ENCODE measurements at regions not wholly inside any gene's neighbourhood (a gene's known extent, or its start where the extent isn't known, plus 50 kb on each side); places are given as distances from the start of the nearest gene placed in this dataset.
A peak's percentile ranks its signal among the peaks of the same experiment; 100 is the strongest.

DNA sequence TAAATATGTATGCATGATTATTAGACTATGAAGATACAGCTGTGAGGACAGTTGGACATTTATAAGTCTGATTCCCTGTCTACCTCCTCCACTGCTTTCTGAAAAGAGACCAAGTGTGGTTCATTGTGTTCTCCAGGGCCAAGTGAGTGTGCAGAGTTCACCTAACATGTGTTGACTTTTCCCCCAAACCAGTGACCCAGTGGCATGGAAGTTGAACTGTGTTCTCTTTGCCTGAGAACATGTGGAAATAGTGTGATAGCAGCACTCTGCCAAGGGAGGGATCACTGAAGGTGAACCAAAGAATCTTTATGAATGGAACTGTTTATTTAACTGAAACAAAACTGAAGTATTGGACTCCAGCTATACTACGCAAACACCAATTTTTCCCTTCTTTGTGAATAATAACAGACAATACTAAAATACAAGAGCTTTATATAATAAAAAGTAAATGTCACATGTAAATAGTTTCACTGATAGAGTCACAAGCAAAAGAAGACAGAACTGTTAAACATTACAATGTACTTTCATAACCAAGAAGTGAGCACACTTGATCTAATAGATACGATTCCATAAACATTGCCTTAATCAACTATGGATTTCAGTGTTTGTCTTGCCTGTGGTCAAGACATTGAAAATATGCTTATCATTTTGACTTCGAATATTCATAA lies 200.3 kb upstream of the FUT9 start (continued):
- TF ChIP-seq, protein P1, sequence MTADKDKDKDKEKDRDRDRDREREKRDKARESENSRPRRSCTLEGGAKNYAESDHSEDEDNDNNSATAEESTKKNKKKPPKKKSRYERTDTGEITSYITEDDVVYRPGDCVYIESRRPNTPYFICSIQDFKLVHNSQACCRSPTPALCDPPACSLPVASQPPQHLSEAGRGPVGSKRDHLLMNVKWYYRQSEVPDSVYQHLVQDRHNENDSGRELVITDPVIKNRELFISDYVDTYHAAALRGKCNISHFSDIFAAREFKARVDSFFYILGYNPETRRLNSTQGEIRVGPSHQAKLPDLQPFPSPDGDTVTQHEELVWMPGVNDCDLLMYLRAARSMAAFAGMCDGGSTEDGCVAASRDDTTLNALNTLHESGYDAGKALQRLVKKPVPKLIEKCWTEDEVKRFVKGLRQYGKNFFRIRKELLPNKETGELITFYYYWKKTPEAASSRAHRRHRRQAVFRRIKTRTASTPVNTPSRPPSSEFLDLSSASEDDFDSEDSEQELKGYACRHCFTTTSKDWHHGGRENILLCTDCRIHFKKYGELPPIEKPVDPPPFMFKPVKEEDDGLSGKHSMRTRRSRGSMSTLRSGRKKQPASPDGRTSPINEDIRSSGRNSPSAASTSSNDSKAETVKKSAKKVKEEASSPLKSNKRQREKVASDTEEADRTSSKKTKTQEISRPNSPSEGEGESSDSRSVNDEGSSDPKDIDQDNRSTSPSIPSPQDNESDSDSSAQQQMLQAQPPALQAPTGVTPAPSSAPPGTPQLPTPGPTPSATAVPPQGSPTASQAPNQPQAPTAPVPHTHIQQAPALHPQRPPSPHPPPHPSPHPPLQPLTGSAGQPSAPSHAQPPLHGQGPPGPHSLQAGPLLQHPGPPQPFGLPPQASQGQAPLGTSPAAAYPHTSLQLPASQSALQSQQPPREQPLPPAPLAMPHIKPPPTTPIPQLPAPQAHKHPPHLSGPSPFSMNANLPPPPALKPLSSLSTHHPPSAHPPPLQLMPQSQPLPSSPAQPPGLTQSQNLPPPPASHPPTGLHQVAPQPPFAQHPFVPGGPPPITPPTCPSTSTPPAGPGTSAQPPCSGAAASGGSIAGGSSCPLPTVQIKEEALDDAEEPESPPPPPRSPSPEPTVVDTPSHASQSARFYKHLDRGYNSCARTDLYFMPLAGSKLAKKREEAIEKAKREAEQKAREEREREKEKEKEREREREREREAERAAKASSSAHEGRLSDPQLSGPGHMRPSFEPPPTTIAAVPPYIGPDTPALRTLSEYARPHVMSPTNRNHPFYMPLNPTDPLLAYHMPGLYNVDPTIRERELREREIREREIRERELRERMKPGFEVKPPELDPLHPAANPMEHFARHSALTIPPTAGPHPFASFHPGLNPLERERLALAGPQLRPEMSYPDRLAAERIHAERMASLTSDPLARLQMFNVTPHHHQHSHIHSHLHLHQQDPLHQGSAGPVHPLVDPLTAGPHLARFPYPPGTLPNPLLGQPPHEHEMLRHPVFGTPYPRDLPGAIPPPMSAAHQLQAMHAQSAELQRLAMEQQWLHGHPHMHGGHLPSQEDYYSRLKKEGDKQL (CRISPR knock-in tag; IDR thresholded peaks at IDR 0.05; ENCODE audit: low read depth), result peak; percentile 94
- TF ChIP-seq, protein P2, sequence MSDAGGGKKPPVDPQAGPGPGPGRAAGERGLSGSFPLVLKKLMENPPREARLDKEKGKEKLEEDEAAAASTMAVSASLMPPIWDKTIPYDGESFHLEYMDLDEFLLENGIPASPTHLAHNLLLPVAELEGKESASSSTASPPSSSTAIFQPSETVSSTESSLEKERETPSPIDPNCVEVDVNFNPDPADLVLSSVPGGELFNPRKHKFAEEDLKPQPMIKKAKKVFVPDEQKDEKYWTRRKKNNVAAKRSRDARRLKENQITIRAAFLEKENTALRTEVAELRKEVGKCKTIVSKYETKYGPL (CRISPR knock-in tag; IDR thresholded peaks at IDR 0.05), result no peak
- TF ChIP-seq ZNF337 (CRISPR knock-in tag; IDR thresholded peaks at IDR 0.05; ENCODE audit: borderline replicate concordance, low read depth) (no peak), SMYD3 (CRISPR knock-in tag; IDR thresholded peaks at IDR 0.05) (peak; percentile 91), BCL6 (CRISPR knock-in tag; IDR thresholded peaks at IDR 0.05) (peak; percentile 93), JDP2 (CRISPR knock-in tag; IDR thresholded peaks at IDR 0.05; ENCODE audit: borderline replicate concordance) (no peak), FOXK2 (IDR thresholded peaks at IDR 0.05) (peak; percentile 15; the same call in 1 of the 2 replicates), FOSL2 (CRISPR knock-in tag; IDR thresholded peaks at IDR 0.05) (peak; percentile 93), ZNF292 (CRISPR knock-in tag; IDR thresholded peaks at IDR 0.05; ENCODE audit: borderline replicate concordance, low read depth) (peak; percentile 74; the same call in 1 of the 2 replicates), SAP130 (CRISPR knock-in tag; IDR thresholded peaks at IDR 0.05; ENCODE audit: low read depth) (peak; percentile 88), ZNF569 (CRISPR knock-in tag; IDR thresholded peaks at IDR 0.05; ENCODE audit: borderline replicate concordance) (no peak), ATF7 (IDR thresholded peaks at IDR 0.05) (no peak), ATF7 (CRISPR knock-in tag; IDR thresholded peaks at IDR 0.05) (peak; percentile 34; the same call in 1 of the 2 replicates), PHF20 (CRISPR knock-in tag; IDR thresholded peaks at IDR 0.05) (no peak), ZNF17 (CRISPR knock-in tag; IDR thresholded peaks at IDR 0.05) (no peak), ZNF724P (CRISPR knock-in tag; IDR thresholded peaks at IDR 0.05; ENCODE audit: borderline replicate concordance) (0 out of 2 replicates have a peak, but pooled peaks have one; percentile 73)
- TF ChIP-seq, protein P3, sequence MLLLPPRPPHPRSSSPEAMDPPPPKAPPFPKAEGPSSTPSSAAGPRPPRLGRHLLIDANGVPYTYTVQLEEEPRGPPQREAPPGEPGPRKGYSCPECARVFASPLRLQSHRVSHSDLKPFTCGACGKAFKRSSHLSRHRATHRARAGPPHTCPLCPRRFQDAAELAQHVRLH (CRISPR knock-in tag; IDR thresholded peaks at IDR 0.05; ENCODE audit: borderline replicate concordance, low read depth), result peak; percentile 98
- TF ChIP-seq, protein P4, sequence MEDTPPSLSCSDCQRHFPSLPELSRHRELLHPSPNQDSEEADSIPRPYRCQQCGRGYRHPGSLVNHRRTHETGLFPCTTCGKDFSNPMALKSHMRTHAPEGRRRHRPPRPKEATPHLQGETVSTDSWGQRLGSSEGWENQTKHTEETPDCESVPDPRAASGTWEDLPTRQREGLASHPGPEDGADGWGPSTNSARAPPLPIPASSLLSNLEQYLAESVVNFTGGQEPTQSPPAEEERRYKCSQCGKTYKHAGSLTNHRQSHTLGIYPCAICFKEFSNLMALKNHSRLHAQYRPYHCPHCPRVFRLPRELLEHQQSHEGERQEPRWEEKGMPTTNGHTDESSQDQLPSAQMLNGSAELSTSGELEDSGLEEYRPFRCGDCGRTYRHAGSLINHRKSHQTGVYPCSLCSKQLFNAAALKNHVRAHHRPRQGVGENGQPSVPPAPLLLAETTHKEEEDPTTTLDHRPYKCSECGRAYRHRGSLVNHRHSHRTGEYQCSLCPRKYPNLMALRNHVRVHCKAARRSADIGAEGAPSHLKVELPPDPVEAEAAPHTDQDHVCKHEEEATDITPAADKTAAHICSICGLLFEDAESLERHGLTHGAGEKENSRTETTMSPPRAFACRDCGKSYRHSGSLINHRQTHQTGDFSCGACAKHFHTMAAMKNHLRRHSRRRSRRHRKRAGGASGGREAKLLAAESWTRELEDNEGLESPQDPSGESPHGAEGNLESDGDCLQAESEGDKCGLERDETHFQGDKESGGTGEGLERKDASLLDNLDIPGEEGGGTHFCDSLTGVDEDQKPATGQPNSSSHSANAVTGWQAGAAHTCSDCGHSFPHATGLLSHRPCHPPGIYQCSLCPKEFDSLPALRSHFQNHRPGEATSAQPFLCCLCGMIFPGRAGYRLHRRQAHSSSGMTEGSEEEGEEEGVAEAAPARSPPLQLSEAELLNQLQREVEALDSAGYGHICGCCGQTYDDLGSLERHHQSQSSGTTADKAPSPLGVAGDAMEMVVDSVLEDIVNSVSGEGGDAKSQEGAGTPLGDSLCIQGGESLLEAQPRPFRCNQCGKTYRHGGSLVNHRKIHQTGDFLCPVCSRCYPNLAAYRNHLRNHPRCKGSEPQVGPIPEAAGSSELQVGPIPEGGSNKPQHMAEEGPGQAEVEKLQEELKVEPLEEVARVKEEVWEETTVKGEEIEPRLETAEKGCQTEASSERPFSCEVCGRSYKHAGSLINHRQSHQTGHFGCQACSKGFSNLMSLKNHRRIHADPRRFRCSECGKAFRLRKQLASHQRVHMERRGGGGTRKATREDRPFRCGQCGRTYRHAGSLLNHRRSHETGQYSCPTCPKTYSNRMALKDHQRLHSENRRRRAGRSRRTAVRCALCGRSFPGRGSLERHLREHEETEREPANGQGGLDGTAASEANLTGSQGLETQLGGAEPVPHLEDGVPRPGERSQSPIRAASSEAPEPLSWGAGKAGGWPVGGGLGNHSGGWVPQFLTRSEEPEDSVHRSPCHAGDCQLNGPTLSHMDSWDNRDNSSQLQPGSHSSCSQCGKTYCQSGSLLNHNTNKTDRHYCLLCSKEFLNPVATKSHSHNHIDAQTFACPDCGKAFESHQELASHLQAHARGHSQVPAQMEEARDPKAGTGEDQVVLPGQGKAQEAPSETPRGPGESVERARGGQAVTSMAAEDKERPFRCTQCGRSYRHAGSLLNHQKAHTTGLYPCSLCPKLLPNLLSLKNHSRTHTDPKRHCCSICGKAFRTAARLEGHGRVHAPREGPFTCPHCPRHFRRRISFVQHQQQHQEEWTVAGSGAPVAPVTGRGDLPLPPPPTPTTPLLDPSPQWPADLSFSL (CRISPR knock-in tag; IDR thresholded peaks at IDR 0.05), result no peak; the same call in 1 of the 2 replicates

Measured in HepG2 (cell line).